NCI-H345 (cell line): ENCODE measurements at regions not wholly inside any gene's neighbourhood (a gene's known extent, or its start where the extent isn't known, plus 50 kb on each side); places are given as distances from the start of the nearest gene placed in this dataset.
A peak's percentile ranks its signal among the peaks of the same experiment; 100 is the strongest.

ENCODE experiments used
- DNase-seq: peaks from one replicate; lab custom pipeline; 2025; lab: John Stamatoyannopoulos, UW

DNA sequence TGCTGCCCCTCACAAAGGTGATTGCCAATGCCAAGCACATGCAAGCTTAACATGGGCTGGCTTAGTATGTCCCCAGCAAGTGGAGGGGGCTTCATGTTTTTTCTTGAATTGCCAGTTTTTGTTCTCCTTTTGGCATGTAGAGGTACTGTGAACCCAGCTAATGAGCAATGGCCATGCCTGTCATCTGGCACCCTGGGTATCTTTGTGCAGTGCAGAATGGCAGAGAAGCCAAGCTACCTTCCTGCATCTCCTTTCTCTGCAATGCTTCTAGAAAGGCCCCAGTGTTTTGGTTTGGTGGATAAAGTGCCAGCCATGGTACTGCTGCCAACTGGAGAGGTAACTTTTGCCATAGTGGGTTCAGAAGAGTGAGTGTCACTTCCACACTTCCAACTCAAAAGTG lies 576.9 kb downstream of the CMPK2 start:
- DNase-seq: no peak

DNA sequence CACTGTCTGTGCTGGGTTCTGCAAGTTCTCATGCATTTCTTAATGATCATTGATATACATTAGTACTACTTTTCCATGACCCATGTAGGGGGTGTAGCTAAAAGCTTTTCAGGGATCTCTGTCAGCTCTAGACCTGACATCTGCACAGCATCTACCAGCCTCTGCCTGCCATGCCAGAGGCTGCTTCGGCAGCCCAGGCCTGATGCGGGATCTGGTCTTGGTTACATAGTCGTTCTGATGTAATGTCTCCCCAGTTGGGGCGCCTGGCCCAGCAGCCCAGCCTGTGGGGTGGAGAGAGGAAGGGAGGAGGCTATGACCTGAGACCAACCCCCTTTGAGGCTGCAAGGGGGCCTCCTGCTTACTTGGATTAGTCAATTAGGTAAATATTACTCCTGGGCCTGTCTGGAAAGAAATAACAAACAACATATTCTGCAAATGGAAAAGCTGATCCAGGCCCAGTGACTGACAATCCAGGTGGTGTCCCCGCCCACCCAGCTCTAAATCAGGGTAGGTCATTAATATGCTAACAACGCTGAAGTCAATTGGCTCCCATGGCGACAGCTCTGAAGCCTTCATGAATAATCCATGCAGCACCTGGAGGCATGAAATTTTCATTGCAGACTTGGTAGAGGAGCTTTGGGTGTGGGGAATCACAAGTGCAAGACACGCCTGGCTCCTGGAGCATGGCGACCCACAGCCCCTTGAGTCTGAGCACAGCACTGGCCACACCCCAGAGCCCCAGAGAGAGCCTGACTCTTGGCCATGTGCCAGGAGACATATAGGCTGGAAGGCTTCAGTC lies 575.3 kb downstream of the CMPK2 start:
- DNase-seq: peak; percentile 71

DNA sequence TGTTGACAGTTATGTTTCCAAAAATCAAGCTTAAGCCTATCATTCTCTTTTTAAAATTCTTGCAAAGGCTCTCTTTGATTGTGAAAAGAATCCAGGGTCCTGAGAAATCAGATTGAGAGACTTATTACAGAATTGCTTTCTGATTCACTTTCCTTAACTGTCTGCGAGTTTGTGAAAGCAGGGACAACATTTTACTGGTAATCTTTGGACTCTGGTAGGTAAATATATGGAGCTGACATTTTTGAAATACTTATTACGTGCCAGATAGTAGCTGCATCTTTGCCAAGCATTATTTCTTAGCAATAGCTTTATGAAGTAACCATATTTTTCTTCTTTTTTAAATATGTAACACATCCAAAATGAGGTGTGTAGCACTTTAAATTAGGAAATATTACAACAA lies 570.9 kb downstream of the CMPK2 start:
- DNase-seq: no peak

DNA sequence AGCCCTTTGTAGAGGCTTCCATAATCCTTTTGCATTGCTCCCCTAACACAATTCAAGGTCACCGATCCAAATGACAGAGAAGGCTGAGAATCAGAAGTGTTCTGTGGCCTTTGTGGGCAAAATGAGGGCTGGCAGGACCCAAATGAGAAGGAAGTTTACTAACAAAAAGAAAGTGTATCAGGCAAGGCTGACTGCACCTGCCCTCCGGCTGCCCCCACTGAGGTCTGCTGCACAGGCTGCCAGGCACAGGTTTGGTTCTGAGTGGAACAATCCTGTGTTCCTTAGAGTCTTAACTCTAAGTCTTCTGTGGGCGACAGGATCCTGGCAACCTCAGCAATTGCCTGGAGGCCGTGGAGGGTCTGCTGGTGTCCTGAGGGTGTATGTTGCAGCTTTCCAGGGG lies 568.5 kb downstream of the CMPK2 start:
- no peak for DNase-seq

DNA sequence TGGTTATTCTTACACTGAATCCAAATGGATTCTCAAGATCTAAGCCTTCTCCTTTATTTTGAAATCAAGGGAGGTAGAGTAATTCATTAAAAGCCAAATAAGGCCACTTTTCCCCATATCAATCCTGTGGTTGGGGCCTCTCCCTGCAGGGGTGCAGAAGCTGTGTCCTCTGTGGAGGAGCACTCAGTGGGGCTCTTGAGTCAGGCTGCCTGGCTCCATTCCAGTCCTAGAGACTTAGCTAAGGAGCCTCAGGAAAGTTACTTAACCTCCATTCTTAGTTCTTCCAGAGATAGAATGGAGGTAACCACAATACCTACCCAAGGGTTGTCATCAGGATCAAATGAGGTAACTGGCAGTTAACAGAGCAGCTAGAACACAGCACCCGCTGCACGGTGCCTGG lies 564.3 kb downstream of the CMPK2 start:
- no peak for DNase-seq

DNA sequence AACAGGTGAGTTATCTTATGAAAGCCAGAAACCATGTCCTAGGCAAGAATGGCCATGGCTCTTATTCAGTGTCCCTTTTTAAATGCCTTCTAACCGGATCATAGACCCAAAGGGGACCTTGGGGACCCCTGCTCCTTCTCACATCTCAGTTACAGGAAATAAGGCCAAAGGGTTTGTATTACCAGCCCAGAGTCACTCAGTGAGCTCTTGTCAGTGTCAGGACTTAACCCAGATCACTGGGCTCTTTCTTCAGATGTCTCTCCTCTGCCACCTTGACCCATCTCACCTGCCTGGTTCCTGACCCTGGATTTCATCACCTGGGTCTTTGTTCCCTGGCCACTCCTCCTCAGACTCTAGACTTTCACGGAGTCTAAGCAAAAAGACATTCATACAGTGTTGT lies 556.7 kb downstream of the CMPK2 start:
- DNase-seq: no peak

DNA sequence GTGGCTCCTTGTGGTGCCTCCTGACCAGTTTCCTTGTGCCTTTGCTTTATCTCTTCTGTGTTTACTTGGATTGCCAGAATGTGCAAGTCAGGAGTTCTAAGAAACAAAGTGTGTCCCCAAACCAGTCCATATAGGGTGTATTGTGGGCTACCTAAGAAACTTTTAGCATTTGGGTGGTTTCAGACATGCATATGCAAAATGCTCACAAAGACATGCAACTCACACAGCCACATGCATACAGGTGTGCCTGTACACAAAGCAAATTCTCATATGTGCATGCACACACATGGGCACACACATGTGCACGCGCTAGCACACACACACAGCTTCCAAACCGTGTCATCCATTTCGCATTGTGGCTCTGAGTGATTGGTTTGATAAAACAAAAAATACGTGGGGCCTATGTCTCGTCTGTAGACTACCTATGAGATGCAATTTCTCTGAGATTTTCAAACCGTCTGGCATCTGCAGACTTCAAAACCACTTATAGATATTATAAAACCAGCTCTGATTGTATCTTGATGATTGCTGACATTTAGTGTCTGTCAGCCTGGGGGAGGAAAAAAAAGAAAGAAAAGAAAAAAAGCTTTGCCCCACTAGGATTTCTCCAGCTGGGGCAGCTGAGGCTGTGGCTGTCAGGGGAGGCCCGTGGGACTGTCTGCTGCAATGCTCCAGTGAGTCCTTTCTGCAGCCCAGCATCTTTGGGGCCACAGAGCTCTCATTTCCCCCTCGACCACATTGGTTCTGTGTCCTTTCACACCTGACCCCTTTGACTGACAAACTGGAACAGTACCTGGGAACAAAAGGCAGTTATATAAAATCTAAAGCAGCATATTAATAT lies 556.1 kb downstream of the CMPK2 start:
- no peak for DNase-seq

DNA sequence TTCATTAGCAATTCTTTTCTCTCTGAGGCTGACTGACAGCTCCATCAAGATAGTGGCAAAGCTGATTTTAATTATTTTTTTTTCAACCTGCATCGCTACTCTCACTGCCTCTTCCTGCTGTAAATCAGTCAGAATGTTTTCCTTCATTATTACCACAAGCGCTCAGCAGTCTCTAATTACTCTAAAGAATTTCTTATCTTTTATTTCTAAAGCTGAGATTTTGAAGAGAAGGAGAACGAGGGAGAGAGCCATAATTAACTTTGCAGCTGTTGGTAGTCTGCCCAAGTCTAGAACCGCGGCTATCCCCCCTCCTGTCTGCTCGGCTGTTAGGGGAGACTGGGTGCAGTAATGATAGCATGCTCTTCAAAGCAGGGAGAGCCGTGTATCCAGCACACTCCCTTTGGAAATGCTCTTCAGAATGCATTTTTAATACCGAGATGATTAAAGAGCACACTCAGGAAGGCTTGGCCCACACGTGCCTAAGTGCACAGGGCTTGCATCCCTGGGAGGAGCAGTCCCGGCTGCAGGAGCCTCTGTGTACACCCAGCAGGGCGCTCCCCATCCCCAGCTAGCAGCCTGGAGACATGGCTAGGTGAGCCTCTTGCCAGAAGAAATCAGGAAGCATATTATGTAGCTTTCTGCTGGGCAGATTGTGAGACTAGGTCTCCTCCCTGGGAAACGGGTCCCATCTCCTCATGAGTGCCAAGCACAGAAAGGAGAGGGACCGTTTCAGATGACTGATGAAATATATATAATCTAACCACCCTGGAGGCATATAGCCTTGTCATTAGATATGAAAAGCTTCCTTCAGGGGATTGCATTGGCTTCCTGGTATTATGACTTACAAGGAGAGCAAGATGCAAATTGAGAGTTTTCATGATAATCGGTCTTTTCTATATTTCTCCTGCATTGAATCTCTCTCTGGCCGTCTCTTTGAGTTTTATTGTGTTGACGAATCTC lies 555.2 kb downstream of the CMPK2 start:
- DNase-seq: peak; percentile 50

DNA sequence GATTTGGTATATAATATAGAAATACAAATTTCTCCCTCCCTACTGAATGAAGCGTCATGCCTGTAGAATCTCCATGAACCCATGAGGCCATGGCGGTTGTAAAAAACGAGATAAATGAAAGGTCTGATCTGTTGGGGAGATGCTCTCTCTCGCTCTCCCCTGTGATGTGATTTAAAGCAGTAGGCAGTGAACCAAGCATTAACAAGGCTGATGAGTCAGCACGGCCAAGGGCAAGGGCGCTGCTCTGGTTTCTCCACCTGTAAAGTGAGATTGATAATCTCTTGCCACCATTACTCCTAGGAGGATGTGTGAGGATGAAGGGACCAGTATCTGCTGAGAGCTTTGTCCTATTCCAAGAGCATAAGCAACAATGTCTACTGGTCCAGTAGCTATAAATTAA lies 553.3 kb downstream of the CMPK2 start:
- no peak for DNase-seq

DNA sequence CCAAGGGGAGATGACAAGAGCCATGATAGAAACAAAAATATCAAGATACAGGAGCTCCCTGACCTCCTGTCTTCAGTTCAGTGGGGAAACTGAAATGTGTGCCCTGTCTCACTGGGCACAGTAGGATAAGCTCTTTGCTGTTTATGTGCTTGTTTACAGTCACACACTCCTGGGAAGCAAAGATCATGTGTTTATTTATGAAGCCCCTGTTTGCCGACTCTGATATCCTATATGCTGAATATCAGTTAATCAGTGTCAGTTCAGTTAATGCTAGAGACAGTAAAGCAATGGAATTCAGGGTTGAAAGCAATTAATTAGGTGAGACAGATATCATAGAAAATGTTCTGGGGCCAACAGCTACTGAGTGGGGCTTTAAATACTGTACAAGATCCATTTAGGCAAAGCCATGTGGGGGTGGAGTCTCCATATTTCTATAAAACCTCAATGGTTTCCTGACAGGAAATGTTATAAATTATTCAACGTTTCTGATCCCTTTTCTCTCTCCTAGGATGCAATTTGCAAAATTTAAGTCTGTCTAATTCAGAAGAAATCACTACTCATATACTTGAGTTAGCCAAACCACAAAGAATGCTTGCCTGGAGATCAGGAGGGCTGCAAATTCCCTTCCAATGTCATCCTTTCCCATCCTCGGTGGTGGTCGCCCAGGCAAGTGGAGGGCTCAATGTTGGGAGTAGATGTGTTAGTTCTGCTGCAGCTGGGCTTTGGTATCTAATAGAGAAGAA lies 551.3 kb downstream of the CMPK2 start:
- DNase-seq: no peak

DNA sequence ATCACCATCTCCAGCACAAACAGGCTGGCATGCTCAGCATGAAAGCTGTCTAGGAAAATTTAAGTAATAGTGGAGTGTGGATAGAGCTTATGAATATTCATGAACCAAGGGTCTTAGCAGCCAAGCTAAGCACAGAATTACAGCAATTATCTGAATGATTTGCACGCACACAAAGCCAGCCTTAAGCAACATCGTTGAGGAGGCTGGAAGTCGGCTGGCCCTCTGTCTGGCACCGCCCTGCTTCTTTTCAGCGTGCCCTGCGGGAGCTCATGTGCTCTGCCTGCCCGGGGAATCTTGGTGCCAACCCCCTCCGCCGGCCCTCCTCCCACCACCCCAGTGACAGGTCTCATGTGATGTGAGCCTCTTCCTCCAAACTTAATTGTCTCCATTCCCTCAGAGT lies 540.1 kb downstream of the CMPK2 start:
- no peak for DNase-seq

DNA sequence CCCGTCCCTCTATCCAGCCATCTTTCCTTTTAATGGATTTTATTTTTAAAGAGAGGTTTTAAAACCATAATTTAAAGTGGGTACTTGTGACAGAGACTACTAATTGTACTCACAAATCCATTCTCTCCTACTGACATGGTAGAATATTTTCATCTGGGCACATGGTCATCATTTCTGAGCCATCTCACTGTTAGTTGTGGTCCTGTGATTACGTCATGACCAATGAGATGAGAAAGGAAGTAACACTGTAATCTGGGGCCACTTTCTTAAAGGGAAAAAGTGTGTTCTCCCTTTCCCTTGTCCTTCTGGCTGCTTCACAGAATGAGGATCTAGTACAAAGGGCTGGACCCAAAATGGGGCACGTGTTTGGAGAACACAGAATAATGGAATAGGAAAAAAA lies 538.7 kb downstream of the CMPK2 start:
- DNase-seq: no peak

DNA sequence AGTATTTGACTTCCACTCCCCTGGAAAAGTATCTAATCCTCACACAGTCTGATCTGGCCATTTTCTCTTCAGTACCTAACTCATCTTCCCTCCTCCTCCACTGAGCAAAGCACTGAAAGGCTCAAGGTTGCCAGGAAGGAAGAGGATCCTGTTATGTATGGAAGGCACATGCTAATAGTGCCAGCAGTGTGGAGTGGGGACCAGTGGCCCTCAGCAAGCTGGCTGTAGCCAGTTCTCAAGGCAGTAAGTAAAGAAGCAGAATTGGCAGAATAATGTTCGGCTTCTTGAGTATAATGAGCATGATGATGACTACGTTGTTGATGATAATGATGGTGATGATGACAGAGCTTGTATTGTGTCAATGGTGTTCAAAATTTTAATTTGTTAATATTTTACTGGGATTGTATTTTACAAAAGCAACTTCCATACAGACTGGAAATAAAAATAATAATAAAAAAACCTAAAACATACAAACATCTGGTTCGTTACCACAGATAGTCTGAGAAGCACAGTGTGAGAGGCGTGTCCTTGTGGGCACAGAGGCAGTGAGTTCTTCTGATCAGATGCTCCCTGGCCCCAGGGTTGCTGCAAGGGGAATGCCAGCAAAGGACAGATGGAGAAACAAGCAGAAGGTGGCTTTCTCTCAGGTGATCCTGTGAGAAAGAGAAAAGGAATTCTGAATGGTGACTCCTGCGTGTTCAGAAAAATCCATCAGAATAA lies 528.8 kb downstream of the CMPK2 start:
- DNase-seq: no peak

DNA sequence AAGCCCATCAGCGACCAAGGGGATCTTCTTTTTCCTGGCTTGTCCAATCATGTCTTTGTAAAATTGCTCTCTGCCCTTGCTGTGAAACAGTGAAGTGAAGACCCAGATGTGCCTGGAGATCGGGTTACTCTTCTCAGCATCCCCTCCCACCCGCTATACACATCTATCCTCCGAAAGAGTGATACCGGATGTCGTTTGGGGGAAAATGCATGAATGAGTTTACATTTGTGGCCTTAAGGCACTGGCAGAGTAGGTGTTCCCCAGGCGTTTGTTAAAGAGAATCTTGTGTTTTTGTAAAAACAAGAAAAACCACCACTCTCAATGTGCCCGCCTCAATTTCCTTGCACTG lies 528.3 kb downstream of the CMPK2 start:
- DNase-seq: no peak

DNA sequence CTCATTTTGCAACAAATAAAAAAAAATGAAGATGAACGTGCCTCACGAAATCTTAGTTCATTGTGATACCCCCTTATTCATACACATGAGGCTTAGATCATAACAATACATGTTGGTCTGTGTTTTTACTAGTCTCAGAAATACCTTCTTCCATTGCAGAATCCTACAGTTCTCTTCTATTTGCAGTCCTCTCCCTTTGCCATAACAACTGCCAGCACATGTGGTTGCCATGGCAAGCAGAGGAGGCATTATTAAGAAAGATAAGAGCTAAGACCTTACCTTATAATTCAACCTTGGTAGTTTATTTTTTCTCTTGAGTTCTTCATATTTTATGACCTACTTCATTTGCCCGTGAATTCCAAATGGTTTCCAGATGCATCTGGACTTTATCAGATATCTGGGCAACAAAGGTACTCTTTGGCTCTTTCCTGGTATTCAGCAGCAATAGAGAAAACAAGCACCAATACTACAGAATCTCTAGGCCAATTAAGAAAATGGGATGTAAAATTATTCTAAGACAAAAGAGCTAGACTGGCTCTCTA lies 524.0 kb downstream of the CMPK2 start:
- DNase-seq: no peak

DNA sequence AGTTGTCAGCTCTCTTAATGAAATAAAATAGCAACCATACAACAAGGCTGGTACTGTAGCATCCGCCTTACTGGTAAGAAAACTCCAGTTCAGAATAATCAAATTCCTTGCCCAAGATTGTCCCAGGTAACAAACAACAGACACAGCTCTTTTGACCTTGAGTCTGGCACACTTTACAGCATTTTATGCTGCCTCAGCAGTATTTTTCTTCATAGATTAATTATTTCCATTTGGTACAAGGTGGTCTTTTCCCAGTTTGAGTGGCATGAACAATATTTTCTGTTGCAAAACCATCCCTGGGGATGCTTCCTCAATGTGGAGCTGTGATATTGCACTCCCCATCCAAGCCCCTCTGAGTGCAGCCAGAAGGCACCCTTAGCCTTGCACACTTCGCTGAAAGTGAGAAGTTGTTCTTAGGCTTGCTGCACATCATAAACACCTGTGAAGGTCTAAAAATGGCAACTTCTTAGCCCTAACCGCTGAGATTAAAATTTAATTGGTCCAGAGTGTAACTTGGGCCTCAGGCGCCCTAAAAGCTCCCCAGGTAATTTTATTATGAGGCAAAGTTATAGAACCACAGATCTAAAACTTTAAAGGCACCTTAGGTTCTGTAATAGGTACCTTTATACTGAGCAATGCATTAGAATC lies 523.3 kb downstream of the CMPK2 start:
- no peak for DNase-seq

DNA sequence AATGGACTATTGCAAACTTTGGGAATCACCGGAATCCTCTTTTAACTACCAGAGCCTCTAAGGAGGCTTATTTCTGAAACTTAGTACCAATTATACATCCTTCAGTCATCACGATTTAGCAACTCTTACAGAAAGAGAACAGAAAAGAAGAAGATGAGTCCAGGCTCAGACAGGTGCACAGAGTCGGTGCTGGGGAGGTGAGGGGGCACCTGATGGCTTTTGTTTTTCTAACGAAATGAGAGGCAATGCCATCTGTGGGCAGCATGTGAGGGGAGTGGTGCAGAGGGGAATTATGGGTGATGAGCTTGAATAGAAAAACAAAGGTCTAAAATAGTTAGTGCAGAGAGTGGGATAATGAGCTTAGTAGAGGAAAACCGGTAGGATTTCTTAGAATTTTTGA lies 522.6 kb downstream of the CMPK2 start:
- DNase-seq: no peak

DNA sequence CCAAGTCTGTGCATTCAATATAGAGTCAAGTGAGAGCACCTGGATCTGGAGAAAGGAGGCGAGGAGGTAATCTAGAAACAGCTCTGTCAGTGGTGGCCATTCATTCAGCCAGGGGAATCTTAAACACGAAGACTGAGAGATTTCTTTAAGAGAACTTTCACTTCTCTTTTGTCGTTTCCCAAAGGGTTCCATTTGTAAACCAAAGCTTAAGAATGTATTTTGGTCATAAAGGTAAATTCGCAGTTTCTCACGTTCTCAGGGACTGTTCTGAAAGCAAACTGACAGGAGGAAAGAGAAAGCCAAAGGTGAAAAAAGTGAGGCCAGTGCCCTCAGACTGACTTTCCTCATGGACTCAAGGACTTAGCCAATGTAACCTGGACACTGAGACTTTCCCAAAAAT lies 513.5 kb downstream of the CMPK2 start:
- DNase-seq: no peak

DNA sequence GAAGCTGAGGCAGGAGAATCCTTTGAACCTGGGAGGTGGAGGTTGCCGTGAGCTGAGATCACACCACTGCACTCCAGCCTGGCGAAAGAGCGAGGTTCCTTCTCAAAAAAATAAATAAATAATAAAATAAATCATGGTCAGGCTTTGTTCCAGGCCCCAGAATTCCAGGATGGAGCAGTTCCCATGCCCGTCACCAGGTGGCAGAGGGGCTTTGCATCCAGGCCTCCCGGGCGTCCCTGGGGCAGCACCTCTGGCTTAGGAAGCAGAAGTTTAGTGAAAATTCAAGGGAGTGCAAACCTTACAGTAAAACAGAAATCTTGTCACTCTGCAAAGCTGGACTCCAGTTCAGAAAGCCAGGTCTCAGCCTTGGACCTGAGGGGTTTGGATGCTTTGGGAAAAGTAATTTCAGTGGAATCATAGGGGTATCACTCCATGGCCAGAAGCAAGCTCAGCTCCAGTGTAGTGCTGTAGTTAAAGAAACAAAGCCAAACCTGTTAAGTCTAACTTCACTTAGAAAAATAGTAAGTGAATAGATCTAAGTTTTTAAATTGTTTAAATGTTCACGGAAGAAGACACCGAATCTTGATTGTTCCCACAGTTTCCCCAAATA lies 512.7 kb downstream of the CMPK2 start:
- peak; percentile 42 for DNase-seq

DNA sequence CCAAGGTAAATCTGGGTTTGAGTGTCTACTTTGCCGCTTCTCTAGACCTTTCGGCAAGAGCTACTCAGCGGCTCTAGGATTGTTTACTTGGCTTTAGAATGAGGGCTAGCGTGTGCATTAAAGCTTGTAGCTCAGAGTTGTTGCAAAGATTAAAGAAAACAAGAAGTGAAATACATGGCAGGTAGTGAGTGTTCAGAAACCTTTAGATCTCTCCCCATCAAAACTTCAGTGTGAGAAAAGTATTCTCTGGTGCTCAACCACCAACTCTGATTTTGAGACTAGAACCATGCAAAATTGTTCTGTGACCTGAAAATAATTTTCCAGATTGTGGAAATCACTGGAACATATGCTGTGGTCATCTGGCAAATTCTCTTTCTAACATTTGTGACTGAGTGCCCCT lies 512.0 kb downstream of the CMPK2 start:
- no peak for DNase-seq
